GM18499 (cell line): ENCODE measurements at regions not wholly inside any gene's neighbourhood (a gene's known extent, or its start where the extent isn't known, plus 50 kb on each side); places are given as distances from the start of the nearest gene placed in this dataset.
"Not testable (repeated sequence)": the region's sequence is repeated elsewhere in the genome, so short reads cannot be mapped to it uniquely, and the experiment has no call there.

Source experiments
- ATAC-seq: cut with Tn5 transposase; IDR thresholded peaks from one replicate; pipeline ENCODE4 v1.9.1; 2021; ENCODE audit warnings: moderate number of reproducible peaks; ENCODE audit not compliant: insufficient read depth, unreplicated experiment

DNA sequence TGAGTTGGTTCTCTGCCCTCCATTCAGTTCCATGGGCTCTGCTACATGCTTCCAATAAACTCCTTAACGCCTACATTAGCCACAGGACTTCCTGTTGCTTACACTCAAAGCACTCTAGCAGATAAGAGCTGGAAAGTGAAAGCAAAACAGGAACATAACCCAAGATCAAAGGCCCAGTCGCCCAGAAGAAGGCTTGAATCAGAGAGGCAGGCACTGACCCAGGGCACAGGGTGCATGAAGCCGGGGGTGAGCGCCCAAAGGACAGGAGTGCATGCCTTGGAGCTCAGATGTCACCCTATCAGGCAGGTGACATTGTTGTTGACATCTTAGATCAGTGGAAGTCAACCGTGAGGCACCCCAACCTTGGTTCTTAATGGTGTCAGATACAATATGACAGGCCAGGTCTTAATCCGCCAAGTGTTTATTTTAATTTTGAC lies 235.1 kb downstream of the UACA start:
- ATAC-seq: no peak

DNA sequence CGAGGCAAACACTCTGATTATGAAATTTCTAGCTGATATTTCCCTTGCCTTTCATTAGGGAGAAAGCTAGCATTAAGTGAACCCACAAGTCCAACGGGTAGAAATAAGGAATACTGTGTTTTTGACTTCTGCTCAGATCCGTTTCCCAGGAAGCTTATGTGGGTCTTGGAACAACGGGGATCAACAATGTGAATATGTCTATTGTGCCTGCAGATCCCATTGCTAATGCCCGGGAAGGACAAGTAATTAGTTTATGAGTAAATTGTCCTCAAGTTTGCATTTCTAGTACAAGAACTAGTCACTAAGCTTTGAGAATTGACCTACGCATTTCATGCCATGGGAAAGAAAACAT lies 236.4 kb downstream of the UACA start:
- no peak for ATAC-seq

DNA sequence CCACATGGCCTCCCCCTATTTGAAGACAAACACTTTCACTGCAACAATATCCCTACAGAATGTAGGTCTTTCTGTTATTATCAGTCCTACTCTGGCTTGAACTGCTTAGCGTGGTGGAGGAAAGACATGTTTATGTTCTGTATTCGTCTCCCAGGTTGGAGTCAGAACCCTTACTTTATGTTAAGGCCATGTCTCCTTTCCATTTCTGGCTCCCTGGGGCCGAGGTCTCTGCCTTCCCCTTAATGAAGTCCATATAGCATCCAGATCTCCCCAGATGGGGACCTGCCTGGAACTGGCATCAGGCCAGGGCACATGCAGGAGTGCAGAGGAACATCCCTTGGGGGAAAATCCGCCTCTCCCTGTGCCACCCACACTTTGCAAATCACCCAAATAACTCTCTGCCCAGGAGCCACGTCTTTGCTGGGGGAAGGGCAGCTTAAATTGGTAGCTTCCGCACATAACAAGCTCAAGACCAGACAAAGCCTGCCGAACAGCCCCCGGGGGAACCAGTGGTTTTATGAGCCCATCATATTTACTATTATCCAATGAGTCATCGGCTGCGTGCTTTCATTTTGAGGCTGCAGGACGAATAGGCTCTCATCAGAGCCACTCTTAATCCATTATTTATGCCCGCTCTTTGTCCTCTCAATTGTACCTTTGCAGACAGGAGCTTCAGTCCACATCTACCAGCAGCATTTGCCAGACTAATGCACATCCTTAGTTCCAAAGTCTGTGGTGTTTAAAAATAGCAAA lies 237.0 kb downstream of the UACA start:
- ATAC-seq: no peak

DNA sequence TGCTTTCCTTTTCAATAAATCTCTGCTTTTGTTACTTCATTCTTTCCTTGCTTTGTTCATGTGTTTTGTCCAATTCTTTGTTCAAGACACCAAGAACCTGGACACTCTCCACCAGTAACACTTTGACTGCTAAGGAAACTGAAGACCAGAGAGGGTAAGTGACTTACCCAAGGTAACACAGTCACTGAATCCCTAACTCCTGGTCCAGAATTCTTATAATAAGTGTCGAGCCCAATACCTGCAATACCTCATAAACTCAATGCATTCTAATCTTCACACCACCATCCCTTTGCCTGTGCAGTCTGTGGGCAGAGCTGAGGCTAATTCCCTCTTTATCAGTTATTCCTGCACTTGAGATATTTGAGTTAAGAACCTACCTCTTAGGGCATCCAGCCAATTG lies 237.8 kb downstream of the UACA start:
- ATAC-seq: no peak

DNA sequence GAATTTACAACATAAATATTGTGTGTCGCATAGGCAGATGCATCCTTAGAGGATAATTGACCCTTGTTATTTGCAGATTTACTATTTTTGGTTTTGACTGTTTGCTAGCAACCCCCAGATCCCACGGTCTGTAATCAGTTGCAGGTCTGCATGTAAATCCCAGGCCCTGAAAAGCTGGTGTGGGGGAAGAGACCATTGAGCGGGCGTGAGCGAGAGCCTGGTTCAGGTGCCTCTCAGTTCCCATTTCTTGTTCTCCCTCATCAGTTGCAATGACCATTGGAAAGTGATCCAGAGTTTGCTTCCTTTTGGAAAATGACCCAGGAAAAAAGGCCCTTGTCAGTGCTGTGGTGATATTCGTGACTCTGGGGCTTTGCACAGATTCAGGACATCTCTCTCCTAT lies 238.9 kb downstream of the UACA start:
- ATAC-seq: no peak

DNA sequence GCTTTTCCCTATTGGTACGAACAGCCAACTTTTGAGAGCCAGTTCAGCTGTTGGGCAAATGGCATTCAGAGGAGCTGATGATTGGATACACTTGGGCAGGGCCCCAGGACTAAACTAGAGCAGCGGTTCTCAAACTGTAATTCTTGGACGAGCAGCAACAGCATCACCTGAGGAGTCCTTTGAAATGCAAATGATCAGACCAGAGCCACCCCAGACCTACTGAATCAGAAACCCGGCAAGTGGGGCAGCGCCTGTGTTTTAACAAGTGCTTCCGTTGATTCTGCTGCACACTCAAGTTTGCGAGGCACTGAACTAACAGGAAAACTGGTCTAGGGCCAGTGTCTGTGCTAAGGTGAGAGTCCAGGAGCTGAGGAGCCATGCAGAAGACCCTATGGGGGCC lies 239.7 kb downstream of the UACA start:
- ATAC-seq: no peak

DNA sequence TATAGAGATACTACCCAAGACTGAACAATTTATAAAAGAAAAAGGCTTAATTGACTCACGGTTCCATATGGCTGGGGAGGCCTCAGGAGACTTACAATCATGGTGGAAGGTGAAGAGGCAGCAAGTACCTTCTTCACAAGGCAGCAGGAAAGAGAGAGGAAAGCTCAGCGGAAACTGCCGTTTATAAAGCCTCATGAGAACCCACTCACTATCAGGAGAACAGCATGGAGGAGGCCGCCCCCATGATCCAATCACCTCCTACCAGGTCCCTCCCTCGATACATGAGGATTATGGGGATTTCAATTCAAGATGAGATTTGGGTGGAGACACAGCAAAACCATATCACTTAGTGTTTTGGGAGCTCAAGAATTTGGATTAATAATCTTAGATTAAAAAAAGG lies 240.2 kb downstream of the UACA start:
- ATAC-seq: no peak

DNA sequence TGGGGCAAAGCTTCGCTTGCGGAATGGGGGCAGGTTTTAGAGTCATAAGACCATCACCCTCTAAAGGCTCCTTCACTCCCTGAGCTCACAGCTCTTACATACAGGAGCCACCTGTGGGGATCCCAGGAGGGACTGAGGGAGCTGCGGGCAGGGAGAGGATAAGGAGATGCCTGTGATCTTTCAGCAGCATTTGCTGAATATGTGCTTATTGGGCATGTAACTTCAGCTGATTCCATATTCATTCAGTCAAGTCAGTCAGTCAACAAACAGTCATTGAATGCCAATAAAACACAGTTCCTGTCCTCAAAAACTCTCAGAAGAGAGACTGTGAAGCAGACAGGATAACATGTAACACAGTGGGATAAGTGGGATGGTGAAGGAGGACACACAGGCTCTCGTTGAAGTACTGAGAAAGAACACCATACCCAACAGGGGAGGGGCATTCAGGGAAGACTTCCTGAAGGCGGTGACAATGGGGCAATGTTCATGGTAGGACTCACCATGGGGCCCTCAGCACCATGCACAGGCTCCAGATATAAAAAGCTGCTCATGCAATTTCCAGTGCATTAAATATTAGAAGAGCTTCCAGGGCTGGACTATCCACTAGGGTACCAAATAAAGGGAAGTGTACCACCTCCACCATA lies 240.9 kb downstream of the UACA start:
- ATAC-seq: no peak

DNA sequence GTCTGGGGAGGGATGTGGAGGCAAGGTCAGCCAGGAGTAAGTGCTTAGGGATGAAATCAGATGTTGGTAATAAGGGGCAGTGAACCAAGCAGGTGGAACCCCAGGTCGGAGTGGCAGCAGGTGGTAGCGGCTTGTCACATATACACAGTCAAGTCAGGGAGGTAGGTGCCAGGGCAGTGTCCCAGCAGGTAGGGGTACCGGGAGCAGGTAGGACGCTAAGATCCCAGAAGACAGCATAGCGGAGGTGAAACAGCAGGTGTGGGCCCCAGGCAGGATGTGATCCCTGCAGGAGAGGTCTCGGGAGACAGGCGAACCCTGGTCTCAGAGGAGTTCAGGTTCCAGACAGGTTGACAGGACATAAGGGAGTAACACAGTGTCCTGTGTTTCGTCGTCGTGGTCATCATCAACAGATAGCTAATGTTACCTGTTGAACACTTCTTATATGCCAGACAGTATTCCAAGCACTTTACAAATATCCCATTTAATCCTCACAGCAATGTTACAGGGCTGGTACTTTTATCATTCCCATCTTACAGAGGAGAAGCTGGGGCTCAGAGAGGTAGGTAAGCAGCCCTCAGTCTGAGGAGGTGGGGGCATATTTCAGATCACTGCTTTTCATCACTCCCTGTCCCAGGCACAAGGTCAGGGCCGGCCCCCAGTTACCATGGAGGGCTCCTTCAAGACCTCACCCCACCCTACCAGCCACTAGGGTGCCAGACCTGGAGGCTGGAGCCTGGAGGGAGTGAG lies 241.6 kb downstream of the UACA start:
- no peak for ATAC-seq

DNA sequence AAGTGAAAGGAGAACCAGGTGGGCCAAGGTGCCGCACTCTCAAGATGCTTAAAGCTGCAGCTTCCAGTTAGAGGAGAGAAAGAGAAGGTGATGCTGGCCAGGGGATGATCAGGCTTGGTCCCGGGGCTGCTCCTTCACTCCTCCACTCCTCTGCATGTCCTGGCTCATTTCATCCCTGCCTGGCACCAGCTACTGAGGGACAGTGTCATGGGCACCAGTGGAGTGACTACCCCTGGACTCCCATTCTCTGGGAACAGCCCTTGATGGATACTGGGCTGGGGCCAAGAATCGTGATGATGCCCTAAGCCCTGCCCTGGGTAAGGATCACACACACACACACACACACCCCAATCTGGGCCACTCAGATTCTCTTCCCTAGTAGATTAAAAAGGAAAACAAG lies 243.7 kb downstream of the UACA start:
- no peak for ATAC-seq

DNA sequence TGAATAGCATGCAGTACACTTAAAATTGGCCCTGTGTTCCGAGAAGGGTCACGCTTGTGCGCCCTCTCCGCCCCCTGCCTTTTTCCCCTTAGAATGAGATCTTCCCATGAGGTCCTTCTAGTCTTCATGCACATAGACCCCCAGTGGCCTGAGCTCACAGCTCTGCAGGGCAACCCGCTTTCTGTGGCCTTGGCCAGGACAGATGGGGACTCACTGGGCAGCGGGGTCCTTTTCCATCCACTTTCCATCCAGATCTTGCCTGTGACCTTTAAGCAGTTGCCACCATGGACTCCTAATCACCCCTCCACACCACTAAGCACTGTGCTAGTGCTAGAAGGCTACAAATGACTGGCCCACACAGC lies 244.4 kb downstream of the UACA start:
- ATAC-seq: no peak

DNA sequence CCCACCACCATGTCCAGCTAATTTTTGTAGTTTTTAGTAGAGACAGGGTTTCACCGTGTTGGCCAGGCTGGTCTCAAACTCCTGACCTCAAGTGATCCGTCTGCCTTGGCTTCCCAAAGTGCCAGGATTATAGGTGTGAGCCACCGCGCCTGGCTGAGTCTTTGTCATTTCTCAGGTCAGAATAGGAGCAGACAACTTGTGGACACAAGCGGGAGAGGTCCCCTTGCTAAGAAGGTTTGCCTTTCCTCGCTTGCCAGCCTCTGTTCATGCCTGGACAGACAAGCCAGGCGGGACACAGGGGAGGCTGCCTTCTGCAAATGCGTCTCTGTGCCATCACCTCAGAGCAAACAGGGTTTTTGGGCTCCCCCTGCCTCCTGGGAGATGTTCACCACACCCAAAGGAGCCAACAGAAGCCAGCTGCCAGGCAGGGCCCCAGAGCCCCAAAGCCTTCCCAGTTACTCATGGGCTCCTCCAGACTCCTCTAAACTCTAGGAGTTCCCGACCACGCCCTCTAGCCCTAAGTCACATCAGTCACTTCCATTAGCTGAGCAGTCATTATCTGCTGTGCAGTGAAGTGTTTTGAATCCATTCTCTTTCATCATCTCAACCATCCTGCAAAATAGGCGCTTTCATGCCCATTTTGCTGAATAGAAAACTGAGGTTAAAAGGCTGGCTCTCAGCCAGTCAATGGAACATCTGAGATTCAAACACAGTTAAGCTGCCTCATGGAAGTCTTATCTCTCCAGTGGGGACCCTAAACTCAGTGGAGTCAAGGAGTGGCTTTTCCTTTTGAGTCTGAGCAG lies 245.0 kb downstream of the UACA start:
- ATAC-seq: no peak

DNA sequence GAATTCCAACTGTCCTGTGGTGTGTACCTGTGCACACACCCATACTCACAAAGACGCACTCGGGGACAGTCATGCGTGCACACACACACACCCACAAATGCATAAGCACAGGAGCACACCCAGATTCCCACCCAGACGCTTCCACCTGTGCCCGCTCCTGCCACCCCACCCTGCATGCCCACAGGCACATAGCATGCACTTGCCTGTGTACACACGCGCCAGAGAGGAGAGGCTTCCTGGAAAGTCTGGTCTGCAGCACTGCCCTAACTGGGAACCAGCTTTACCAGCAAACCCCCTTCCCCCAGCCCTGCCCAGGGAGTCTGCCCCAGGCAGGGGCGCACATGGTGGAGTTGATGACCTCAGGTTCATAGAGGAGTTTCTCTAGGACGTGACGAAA lies 246.2 kb downstream of the UACA start:
- no peak for ATAC-seq

DNA sequence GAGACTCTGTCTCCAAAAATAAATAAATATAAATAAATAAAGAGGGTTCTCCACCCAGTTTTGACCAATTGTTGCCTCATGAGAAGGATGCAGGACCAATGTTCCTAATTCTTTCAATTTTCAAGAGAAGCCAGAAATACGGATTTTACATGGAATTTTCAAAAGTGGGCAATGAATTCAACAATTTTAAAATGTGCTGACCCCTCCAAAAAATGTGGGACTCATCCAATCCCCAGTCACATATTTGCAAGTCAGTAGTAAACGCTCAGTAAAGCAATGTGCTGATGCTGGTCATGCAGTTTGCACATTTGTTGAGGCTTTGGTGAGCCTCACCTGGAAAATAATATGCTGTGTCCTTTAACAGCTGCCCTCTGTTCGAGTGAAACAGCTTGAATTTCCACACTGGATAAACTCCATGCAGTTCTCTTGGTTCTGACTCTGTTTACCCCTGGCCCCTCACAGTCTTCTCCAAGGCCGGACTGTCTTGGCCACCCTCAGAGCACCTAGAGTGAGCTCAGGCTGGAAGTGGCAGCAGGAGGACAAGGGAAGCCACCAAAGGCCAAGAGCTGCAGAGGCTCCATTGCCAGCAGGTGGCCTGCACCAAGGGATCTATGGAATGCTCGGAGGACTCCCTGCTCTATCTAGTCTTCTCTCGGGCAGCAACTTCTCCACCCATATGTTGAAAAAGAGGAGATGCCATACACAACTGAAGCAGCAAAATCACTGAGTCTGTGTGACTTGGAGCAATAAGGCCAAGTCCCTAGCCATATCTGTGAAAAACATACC lies 246.8 kb downstream of the UACA start:
- no peak for ATAC-seq

DNA sequence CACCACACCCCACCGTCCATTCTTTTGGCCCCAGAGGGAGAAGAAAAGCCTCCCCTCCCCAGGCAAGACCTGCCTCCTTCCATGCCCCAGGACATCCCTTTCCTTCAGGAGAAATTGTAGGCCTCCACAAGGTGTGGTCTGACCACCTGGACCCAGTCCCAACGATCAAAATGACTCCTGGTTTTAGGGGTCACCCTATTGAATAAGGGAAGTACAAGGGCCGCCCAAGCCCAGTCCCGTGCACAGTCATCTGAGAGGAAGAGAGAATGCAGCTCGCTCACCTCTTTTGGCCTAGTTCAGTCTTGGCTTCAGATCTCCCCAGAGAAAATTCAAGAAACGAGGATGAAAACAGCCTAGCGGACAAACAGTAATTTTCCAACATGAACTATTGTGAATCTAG lies 249.1 kb downstream of the UACA start:
- no peak for ATAC-seq

DNA sequence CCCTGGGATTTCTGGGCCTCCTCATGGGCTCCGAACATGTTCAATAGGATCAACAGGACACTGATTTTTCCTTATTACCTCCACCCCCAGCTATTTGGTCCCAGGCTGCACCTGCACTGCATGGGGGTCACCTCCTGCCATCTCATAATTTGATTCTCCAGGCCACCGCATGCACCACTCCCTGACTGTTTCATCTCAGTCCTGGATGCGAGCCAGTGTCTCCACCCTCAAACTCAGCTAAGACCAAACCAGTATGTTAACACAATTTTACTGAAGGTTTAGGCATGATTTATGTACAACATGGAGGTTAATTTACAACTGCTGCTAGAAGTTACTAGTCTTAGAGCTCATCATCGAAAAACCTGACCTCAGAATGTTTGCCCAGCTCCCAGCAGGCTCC lies 249.5 kb downstream of the UACA start:
- ATAC-seq: no peak

DNA sequence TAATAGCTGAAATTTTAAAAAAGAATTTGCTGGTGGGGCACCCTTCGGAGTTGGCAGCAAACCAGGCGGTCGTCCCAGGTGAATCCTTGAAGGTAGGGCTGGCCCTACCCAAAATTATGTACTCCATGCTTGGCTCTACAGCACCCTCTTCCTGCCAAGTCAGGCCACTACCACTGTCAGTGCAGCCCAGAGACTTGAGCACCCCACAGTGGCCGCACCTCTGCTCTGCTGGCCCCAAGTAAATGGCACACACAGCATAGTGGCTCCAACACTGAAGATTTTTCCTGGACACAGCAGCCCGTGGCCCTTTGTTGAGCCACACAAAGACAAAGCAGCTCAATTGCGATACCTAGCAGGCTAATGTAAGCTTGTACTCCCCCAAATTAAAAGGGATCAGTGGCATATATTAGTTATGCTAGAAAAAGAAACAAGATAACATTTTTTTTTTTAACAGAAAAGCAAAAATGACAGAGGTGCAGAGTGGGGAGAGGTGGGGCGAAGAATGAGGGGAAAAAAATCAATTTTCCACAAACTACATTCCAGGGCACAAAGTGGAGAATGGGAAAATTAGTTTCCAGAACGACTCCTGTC lies 250.5 kb downstream of the UACA start:
- ATAC-seq: no peak

DNA sequence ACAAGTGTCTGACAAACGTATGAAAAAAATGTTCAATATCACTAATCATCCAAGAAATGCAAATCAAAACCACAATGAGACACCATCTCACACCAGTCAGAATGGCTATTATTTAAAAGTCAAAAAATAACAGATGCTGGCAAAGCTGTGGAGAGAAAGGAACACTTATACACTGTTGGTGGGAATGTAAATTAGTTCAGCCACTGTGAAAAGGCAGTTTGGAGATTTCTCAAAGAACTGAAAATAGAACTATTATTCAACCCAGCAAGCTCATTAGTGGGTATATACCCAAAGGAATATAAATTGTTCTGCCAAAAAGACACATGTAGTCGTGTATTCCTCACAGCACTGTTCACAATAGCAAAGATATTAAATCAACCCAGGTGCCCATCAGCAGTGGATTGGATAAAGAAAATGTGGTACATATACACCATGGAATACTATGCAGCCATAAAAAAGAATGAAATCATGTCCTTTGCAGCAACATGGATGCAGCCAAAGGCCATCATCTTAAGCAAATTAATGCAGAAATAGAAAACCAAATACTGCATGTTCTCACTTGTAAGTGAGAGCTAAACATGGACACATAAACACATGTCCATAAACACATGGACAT lies 251.3 kb downstream of the UACA start:
- ATAC-seq: not testable (repeated sequence)

DNA sequence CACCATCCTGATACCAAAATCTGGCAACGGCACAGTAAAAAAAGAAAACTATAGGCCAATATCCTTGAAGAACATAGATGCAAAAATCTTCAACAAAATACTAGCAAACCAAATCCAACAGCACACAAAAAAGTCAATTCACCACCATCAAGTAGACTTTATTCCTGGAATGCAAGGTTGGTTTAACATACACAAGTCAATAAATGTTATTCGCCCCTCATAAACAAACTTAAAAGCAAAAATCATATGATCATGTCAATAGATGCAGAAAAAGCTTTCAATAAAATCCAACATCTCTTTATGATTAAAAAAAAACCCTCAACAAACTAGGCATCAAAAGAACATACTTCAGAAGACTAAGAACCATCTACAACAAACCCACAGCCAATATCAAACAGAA lies 252.9 kb downstream of the UACA start:
- ATAC-seq: no peak
